ENCODE measurements at regions not wholly inside any gene's neighbourhood (a gene's known extent, or its start where the extent isn't known, plus 50 kb on each side); places are given as distances from the start of the nearest gene placed in this dataset.

- TF ChIP-seq TSHZ2 (CRISPR knock-in tag; IDR thresholded peaks at IDR 0.05), result no peak
- no peak for TF ChIP-seq OSR1 (CRISPR knock-in tag; IDR thresholded peaks at IDR 0.05)
- no peak for TF ChIP-seq TCF4 (CRISPR knock-in tag; IDR thresholded peaks at IDR 0.05; ENCODE audit: borderline replicate concordance)
- no peak for TF ChIP-seq ZFP3 (CRISPR knock-in tag; IDR thresholded peaks at IDR 0.05)
- TF ChIP-seq SNAI2 (CRISPR knock-in tag; IDR thresholded peaks at IDR 0.05), result no peak
Observed at GRCh38 chr3:6282918-6283317, 578.0 kb upstream of the GRM7 start (continued).

GRCh38 chr3:6287088-6287875, 573.6 kb upstream of the GRM7 start:
- ATAC-seq, result no peak
- TF ChIP-seq ZNF70 (CRISPR knock-in tag; IDR thresholded peaks at IDR 0.05), result no peak
- no peak for TF ChIP-seq ZC3H10 (CRISPR knock-in tag; IDR thresholded peaks at IDR 0.05)
- TF ChIP-seq ESRRG (CRISPR knock-in tag; IDR thresholded peaks at IDR 0.05), result no peak
- no peak for TF ChIP-seq CSRNP3 (CRISPR knock-in tag; IDR thresholded peaks at IDR 0.05)
- TF ChIP-seq RARB (CRISPR knock-in tag; IDR thresholded peaks at IDR 0.05), result no peak
- no peak for TF ChIP-seq ZNF8 (CRISPR knock-in tag; IDR thresholded peaks at IDR 0.05)
- TF ChIP-seq ARNTL (CRISPR knock-in tag; IDR thresholded peaks at IDR 0.05; ENCODE audit: borderline replicate concordance, low read depth), result no peak
- no peak for TF ChIP-seq POU6F1 (CRISPR knock-in tag; IDR thresholded peaks at IDR 0.05; ENCODE audit: borderline replicate concordance, low read depth)
- TF ChIP-seq ZNF565 (CRISPR knock-in tag; conservative IDR thresholded peaks at IDR 0.05; ENCODE audit: low read depth), result no peak
- no peak for TF ChIP-seq CSDC2 (CRISPR knock-in tag; IDR thresholded peaks at IDR 0.05)

- no peak for ATAC-seq
- TF ChIP-seq RARB (CRISPR knock-in tag; IDR thresholded peaks at IDR 0.05), result no peak
- no peak for TF ChIP-seq ZC3H10 (CRISPR knock-in tag; IDR thresholded peaks at IDR 0.05)
- TF ChIP-seq ESRRG (CRISPR knock-in tag; IDR thresholded peaks at IDR 0.05), result no peak
- no peak for TF ChIP-seq OSR1 (CRISPR knock-in tag; IDR thresholded peaks at IDR 0.05)
- TF ChIP-seq TCF4 (CRISPR knock-in tag; IDR thresholded peaks at IDR 0.05; ENCODE audit: borderline replicate concordance), result no peak
- TF ChIP-seq ZNF565 (CRISPR knock-in tag; conservative IDR thresholded peaks at IDR 0.05; ENCODE audit: low read depth), result no peak
- no peak for TF ChIP-seq ZNF8 (CRISPR knock-in tag; IDR thresholded peaks at IDR 0.05)
- TF ChIP-seq ZFP3 (CRISPR knock-in tag; IDR thresholded peaks at IDR 0.05), result no peak
- TF ChIP-seq TOX (CRISPR knock-in tag; IDR thresholded peaks at IDR 0.05; ENCODE audit: borderline replicate concordance), result no peak
- TF ChIP-seq TSHZ2 (CRISPR knock-in tag; IDR thresholded peaks at IDR 0.05), result no peak
Observed at GRCh38 chr3:6301626-6302025, 559.3 kb upstream of the GRM7 start.

- ATAC-seq, result no peak
- TF ChIP-seq CSDC2 (CRISPR knock-in tag; IDR thresholded peaks at IDR 0.05), result no peak
- TF ChIP-seq POU6F1 (CRISPR knock-in tag; IDR thresholded peaks at IDR 0.05; ENCODE audit: borderline replicate concordance, low read depth), result no peak
- TF ChIP-seq ZNF8 (CRISPR knock-in tag; IDR thresholded peaks at IDR 0.05), result no peak
- no peak for TF ChIP-seq ISL1 (CRISPR knock-in tag; IDR thresholded peaks at IDR 0.05)
- no peak for TF ChIP-seq CREB5 (CRISPR knock-in tag; IDR thresholded peaks at IDR 0.05; ENCODE audit: low read depth)
- no peak for TF ChIP-seq OSR1 (CRISPR knock-in tag; IDR thresholded peaks at IDR 0.05)
- TF ChIP-seq ZFP3 (CRISPR knock-in tag; IDR thresholded peaks at IDR 0.05), result no peak
- no peak for TF ChIP-seq PPARA (CRISPR knock-in tag; IDR thresholded peaks at IDR 0.05; ENCODE audit: borderline replicate concordance)
- no peak for TF ChIP-seq TOX (CRISPR knock-in tag; IDR thresholded peaks at IDR 0.05; ENCODE audit: borderline replicate concordance)
- no peak for TF ChIP-seq CSRNP3 (CRISPR knock-in tag; IDR thresholded peaks at IDR 0.05)
- no peak for TF ChIP-seq ZNF565 (CRISPR knock-in tag; conservative IDR thresholded peaks at IDR 0.05; ENCODE audit: low read depth)
- no peak for TF ChIP-seq ARNTL (CRISPR knock-in tag; IDR thresholded peaks at IDR 0.05; ENCODE audit: borderline replicate concordance, low read depth)
- no peak for TF ChIP-seq ZFP30 (CRISPR knock-in tag; IDR thresholded peaks at IDR 0.05)
- no peak for TF ChIP-seq ZNF70 (CRISPR knock-in tag; IDR thresholded peaks at IDR 0.05)
Observed at GRCh38 chr3:6315906-6316305, 545.0 kb upstream of the GRM7 start.
